Tibial nerve (tissue), 4 donors: ENCODE measurements at regions not wholly inside any gene's neighbourhood (a gene's known extent, or its start where the extent isn't known, plus 50 kb on each side); places are given as distances from the start of the nearest gene placed in this dataset.
"Not testable (repeated sequence)": the region's sequence is repeated elsewhere in the genome, so short reads cannot be mapped to it uniquely, and the experiment has no call there.

ENCODE experiments used
- DNase-seq, 2 donors: peaks; one replicate each; pipeline ENCODE4 v3.0.0-alpha.2; 2019; ENCODE audit warnings: low spot score in 2 of 2
- H3K27ac ChIP-seq, 4 donors: fragments of 200-600 bp; sonication (generic) in 3 of 4; one replicate each; pipeline ENCODE4 v1.5.1; 2017 to 2019; ENCODE audit warnings: mild to moderate bottlenecking in 1 of 4
- H3K27me3 ChIP-seq, 2 donors: fragments of 200-600 bp; sonication (generic) in 1 of 2; one replicate each; pipeline versions ENCODE4 v1.5.1 to v1.6.0; 2017 to 2019
- H3K36me3 ChIP-seq, 3 donors: fragments of 200-600 bp; sonication (generic); one replicate each; pipeline ENCODE4 v1.5.1; 2018 to 2019
- H3K4me1 ChIP-seq, 4 donors: fragments of 200-600 bp; sonication (generic) in 3 of 4; one replicate each; pipeline ENCODE4 v1.5.1; 2017 to 2019
- H3K4me3 ChIP-seq, 4 donors: fragments of 200-600 bp; sonication (generic) in 3 of 4; one replicate each; pipeline ENCODE4 v1.5.1; 2017 to 2019; ENCODE audit warnings: mild to moderate bottlenecking in 1 of 4, moderate library complexity in 1 of 4
- H3K9me3 ChIP-seq, 4 donors: fragments of 200-600 bp; sonication (generic) in 3 of 4; one replicate each; pipeline ENCODE4 v1.5.1; 2017 to 2019
- CTCF ChIP-seq, 5 experiments: fragments of 200-600 bp in 3 of 5; fragments of 450-650 bp in 2 of 5; sonication (generic) in 3 of 5; IDR thresholded peaks; one replicate each; pipeline ENCODE4 v1.5.1; 2016 to 2019; ENCODE audit warnings: antibody characterized with exemption in 5 of 5, mild to moderate bottlenecking in 3 of 5, moderate library complexity in 2 of 5
- EP300 ChIP-seq, 2 donors: sonication (generic); formaldehyde crosslinking; IDR thresholded peaks; one replicate each; pipeline ENCODE4 v1.6.1; 2017; ENCODE audit warnings: antibody characterized with exemption in 2 of 2, mild to moderate bottlenecking in 1 of 2
- POLR2A ChIP-seq, 2 donors: fragments of 450-650 bp; IDR thresholded peaks; one replicate each; pipeline ENCODE4 v1.6.1; 2017; ENCODE audit warnings: antibody characterized with exemption in 2 of 2, mild to moderate bottlenecking in 2 of 2, moderate library complexity in 2 of 2
- WGBS, 2 donors: methylation state at CpG; one replicate each; pipeline ENCODE4 v1.1.5; 2018; 5-methylcytosine and 5-hydroxymethylcytosine counted together

DNA sequence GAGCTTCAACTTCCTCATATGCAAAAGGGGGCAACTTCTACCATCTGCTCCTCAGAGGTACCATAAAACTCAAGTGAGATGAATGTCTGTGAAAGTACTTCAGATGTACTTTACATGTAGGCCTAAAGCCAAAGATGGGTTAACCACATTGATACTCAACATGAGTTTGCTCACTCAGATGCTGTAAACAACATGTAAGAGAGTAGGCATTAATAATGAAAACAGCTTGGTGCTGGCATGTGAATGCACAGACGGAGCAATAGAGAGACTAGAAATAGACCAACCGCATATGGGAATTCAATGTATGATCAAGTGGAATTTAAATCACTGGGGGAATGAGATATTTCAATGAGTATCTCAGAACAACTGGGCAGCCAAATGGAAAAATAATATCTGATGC is 143.8 kb upstream of the CDYL start:
- H3K36me3 ChIP-seq, result no peaks in the 10 kb centered on the region
- no peaks in the 10 kb centered on the region for H3K27me3 ChIP-seq
- no peak overlapping the region for H3K27ac ChIP-seq
- TF ChIP-seq EP300 (IDR thresholded peaks at IDR 0.05) (no peak), CTCF (IDR thresholded peaks at IDR 0.05) (no peak), POLR2A (IDR thresholded peaks at IDR 0.05) (no peak)
- no peak for DNase-seq
- H3K4me1 ChIP-seq, result no peaks in the 10 kb centered on the region
- 63 to 64% methylated on average over 2 of the region's 2 CpGs for WGBS, 2 donors
- no peak overlapping the region for H3K4me3 ChIP-seq
- peaks cover 0 to 27% (median 7%) of the 10 kb centered on the region in 4 donors for H3K9me3 ChIP-seq

DNA sequence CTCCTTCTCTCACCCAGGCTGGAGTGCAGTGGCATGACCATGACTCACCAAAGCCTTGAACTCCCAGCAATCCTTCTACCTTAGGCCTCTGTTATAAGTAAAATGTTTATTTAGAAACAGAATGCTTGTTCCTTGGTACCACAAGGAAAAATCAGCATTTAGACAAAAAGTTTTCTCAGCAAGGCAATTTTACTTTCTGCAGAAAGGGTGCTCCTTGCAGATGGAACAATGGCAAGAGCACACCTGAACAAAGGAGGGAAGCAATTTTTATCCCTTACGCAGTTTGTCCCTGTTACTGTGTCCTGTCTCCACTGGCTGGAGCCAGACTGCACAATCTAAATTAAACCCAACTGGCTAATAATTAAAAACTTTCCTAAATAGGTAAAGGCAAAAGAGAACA is 146.4 kb upstream of the CDYL start:
- not testable (repeated sequence) for H3K27me3 ChIP-seq, H3K27ac ChIP-seq, H3K4me1 ChIP-seq, DNase-seq, H3K4me3 ChIP-seq, H3K36me3 ChIP-seq
- WGBS, 2 donors, result 93 to 96% methylated on average over 1 of the region's 1 CpG
- H3K9me3 ChIP-seq, result peaks cover 0 to 27% (median 7%) of the 10 kb centered on the region in 4 donors

GRCh38 chr6:4625557-4625956 is 150.6 kb upstream of the CDYL start:
- TF ChIP-seq CTCF (IDR thresholded peaks at IDR 0.05), result no peak
- no peak for TF ChIP-seq POLR2A (IDR thresholded peaks at IDR 0.05)
- no peaks in the 10 kb centered on the region for H3K27me3 ChIP-seq
- no peak for DNase-seq
- H3K36me3 ChIP-seq, result no peaks in the 10 kb centered on the region
- H3K9me3 ChIP-seq, result peaks cover 0 to 23% (median 4%) of the 10 kb centered on the region in 4 donors
- no peak overlapping the region for H3K4me3 ChIP-seq
- H3K27ac ChIP-seq, result no peak overlapping the region
- 84 to 90% methylated on average over 6 of the region's 6 CpGs for WGBS, 2 donors
- no peaks in the 10 kb centered on the region for H3K4me1 ChIP-seq

DNA sequence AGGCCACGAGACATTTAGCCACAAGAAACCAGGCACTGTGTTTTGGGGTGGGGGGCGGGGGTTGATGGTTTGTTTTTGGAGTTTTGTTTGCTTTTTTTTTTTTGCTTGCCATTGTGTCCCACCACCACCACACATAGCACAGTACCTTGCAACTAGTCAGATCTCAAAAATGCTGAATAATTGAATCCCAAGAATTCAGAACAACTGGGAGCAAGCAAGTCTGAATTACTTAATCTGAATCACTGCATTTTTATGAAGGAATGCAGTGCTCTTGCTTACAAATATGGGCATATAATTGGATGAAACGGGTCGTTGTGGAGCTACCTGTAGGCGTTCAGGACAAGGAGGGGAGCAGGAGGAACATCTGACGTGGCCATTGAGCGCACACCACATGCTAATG is 151.5 kb upstream of the CDYL start:
- no peaks in the 10 kb centered on the region for H3K36me3 ChIP-seq
- TF ChIP-seq EP300 (IDR thresholded peaks at IDR 0.05) (no peak), POLR2A (IDR thresholded peaks at IDR 0.05) (no peak), CTCF (IDR thresholded peaks at IDR 0.05) (no peak)
- no peaks in the 10 kb centered on the region for H3K4me1 ChIP-seq
- H3K27ac ChIP-seq, result no peak overlapping the region
- 78 to 80% methylated on average over 7 of the region's 7 CpGs for WGBS, 2 donors
- no peak overlapping the region for H3K4me3 ChIP-seq
- peaks cover 0 to 14% (median 1%) of the 10 kb centered on the region in 4 donors for H3K9me3 ChIP-seq
- H3K27me3 ChIP-seq, result no peaks in the 10 kb centered on the region
- no peak for DNase-seq

- H3K4me1 ChIP-seq, result no peaks in the 10 kb centered on the region
- H3K36me3 ChIP-seq, result no peaks in the 10 kb centered on the region
- no peak overlapping the region for H3K27ac ChIP-seq
- DNase-seq, result no peak
- 79 to 82% methylated on average over 12 of the region's 12 CpGs for WGBS, 2 donors
- no peaks in the 10 kb centered on the region for H3K27me3 ChIP-seq
- TF ChIP-seq EP300 (IDR thresholded peaks at IDR 0.05) (no peak), POLR2A (IDR thresholded peaks at IDR 0.05) (no peak), CTCF (IDR thresholded peaks at IDR 0.05) (no peak)
- H3K9me3 ChIP-seq, result no peaks in the 10 kb centered on the region
- H3K4me3 ChIP-seq, result no peak overlapping the region
Observed at GRCh38 chr6:4620284-4621151, 155.7 kb upstream of the CDYL start.
